RWPE2 (cell line): ENCODE measurements at regions not wholly inside any gene's neighbourhood (a gene's known extent, or its start where the extent isn't known, plus 50 kb on each side); places are given as distances from the start of the nearest gene placed in this dataset.

Experiments
- ATAC-seq: fragments of 200-7000 bp; cut with Tn5 transposase; 3 replicates; pipeline ENCODE4 v1.9.1; 2021; ENCODE audit warnings: low read depth
- DNase-seq: peaks from one replicate; pipeline ENCODE4 v3.0.0-alpha.2; 2020; ENCODE audit warnings: low spot score
- H3K27ac ChIP-seq: fragments of 450-650 bp; 2 replicates; pipeline ENCODE4 v1.5.1; 2017; ENCODE audit warnings: mild to moderate bottlenecking; ENCODE audit not compliant: poor library complexity, severe bottlenecking
- H3K27me3 ChIP-seq: fragments of 250-450 bp; sonication (Bioruptor Pico); 2 replicates; pipeline ENCODE4 v1.5.1; 2021; ENCODE audit warnings: mild to moderate bottlenecking, moderate library complexity; ENCODE audit not compliant: insufficient read depth, poor library complexity, severe bottlenecking
- H3K36me3 ChIP-seq: fragments of 250-450 bp; sonication (Bioruptor Pico); 2 replicates; pipeline ENCODE4 v1.5.1; 2020; ENCODE audit warnings: low read depth, mild to moderate bottlenecking, moderate library complexity
- H3K4me1 ChIP-seq: fragments of 250-450 bp; sonication (Bioruptor Pico); 2 replicates; pipeline ENCODE4 v1.5.1; 2021; ENCODE audit warnings: mild to moderate bottlenecking, moderate library complexity; ENCODE audit not compliant: insufficient read depth, poor library complexity, severe bottlenecking
- H3K4me3 ChIP-seq: fragments of 250-450 bp; sonication (Bioruptor Pico); 2 replicates; pipeline ENCODE4 v1.5.1; 2021; ENCODE audit warnings: mild to moderate bottlenecking, moderate library complexity; ENCODE audit not compliant: severe bottlenecking
- H3K9me3 ChIP-seq: fragments of 250-450 bp; sonication (Bioruptor Pico); 2 replicates; pipeline ENCODE4 v1.5.1; 2021; ENCODE audit warnings: mild to moderate bottlenecking, moderate library complexity; ENCODE audit not compliant: severe bottlenecking
- CTCF ChIP-seq: fragments of 450-650 bp; IDR thresholded peaks from one replicate; pipeline ENCODE4 v1.5.1; 2017; ENCODE audit warnings: mild to moderate bottlenecking, moderate library complexity; ENCODE audit not compliant: poor library complexity, severe bottlenecking

DNA sequence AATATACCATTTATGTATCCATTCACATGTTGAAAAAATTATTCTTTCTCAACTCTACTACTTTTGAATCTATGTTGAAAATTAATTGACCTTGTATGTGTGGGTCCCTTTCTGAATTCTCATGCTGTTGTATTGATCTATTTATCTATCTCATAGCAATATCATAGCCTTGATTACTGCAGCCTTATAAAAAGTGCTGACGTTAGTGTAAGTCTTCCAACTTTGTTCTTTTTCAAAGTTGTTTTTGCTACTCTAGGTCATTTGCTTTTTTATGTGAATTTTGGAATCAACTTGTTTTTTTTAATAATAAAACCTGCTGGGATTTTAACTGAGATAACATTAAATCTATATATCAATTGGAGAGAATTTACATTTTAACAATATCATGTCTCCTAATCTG is 52.2 kb upstream of the PAX3 start:
- no peak for TF ChIP-seq CTCF
- peaks cover 4% of the 10 kb centered on the region for H3K27me3 ChIP-seq
- H3K36me3 ChIP-seq, result no peaks in the 10 kb centered on the region
- H3K9me3 ChIP-seq, result peaks cover 6% of the 10 kb centered on the region
- H3K27ac ChIP-seq, result no peak overlapping the region
- H3K4me1 ChIP-seq, result no peaks in the 10 kb centered on the region
- DNase-seq, result no peak
- no peak overlapping the region for H3K4me3 ChIP-seq
- no peak for ATAC-seq

- Histone ChIP-seq H3K9me3 (peaks cover 6% of the 10 kb centered on the region), H3K27ac (no peak overlapping the region), H3K4me3 (no peak overlapping the region), H3K4me1 (no peaks in the 10 kb centered on the region), H3K27me3 (peaks cover 4% of the 10 kb centered on the region), H3K36me3 (no peaks in the 10 kb centered on the region)
- ATAC-seq (no peak), DNase-seq (no peak)
- TF ChIP-seq CTCF, result no peak
Measured at GRCh38 chr2:222352981-222353380, 54.2 kb upstream of the PAX3 start.

DNA sequence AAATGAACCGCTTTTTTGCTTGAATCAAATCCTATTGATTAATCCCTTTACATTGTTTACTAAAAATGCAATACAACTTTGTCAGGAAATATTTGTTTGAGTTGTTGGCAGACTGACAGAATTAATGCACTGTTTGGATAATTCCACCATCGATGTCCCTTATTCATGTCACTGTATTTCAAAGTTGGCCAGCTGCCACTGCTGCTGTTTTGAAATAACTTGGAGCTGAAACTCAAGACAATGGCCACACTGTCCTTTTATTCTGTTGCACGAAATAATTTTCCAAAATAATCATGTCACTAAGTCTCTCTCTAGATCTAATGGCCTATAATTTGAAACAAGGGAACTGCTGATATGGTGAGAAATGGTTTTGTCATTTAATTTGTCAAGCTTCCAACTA is 55.2 kb upstream of the PAX3 start:
- Histone ChIP-seq H3K27ac (no peak overlapping the region), H3K9me3 (peaks cover 6% of the 10 kb centered on the region), H3K36me3 (no peaks in the 10 kb centered on the region), H3K4me3 (no peak overlapping the region), H3K4me1 (no peaks in the 10 kb centered on the region), H3K27me3 (peaks cover 4% of the 10 kb centered on the region)
- ATAC-seq (no peak), DNase-seq (no peak)
- TF ChIP-seq CTCF, result no peak

- no peaks in the 10 kb centered on the region for H3K4me1 ChIP-seq
- H3K9me3 ChIP-seq, result peaks cover 6% of the 10 kb centered on the region
- ATAC-seq, result no peak
Measured at GRCh38 chr2:222355860-222356259, 57.1 kb upstream of the PAX3 start.

GRCh38 chr2:222357930-222358329 is 59.1 kb upstream of the PAX3 start:
- Histone ChIP-seq H3K4me1 (no peaks in the 10 kb centered on the region), H3K27me3 (peaks cover 4% of the 10 kb centered on the region), H3K36me3 (no peaks in the 10 kb centered on the region), H3K4me3 (no peak overlapping the region), H3K27ac (no peak overlapping the region), H3K9me3 (no peaks in the 10 kb centered on the region)
- no peak for TF ChIP-seq CTCF
- DNase-seq (no peak), ATAC-seq (no peak)

More at GRCh38 chr2:222355860-222356259, 57.1 kb upstream of the PAX3 start:
- peaks cover 4% of the 10 kb centered on the region for H3K27me3 ChIP-seq
- DNase-seq, result no peak
- H3K36me3 ChIP-seq, result no peaks in the 10 kb centered on the region
- no peak overlapping the region for H3K27ac ChIP-seq
- TF ChIP-seq CTCF, result no peak
- no peak overlapping the region for H3K4me3 ChIP-seq
